ENCODE measurements at regions not wholly inside any gene's neighbourhood (a gene's known extent, or its start where the extent isn't known, plus 50 kb on each side); places are given as distances from the start of the nearest gene placed in this dataset.

- no peak for TF ChIP-seq POLR2AphosphoS5 (IDR thresholded peaks at IDR 0.05; ENCODE audit: borderline replicate concordance, low read depth, low read length)
- TF ChIP-seq EZH2 (IDR thresholded peaks at IDR 0.05), result no peak
These were observed 409.3 kb upstream of the CLINT1 start for GRCh38 chr5:158268286-158268685.

All from SK-N-MC (cell line).